H1 (cell line): ENCODE measurements at regions not wholly inside any gene's neighbourhood (a gene's known extent, or its start where the extent isn't known, plus 50 kb on each side); places are given as distances from the start of the nearest gene placed in this dataset.

Experiments used
- RNF2 ChIP-seq: fragments of 200-900, 300-1000 bp; sonication (generic); IDR thresholded peaks from 2 replicates; pipeline ENCODE4 v1.7.1; 2016; ENCODE audit warnings: borderline replicate concordance, low read depth, mild to moderate bottlenecking, antibody characterized with exemption, low read length; ENCODE audit not compliant: poor library complexity, severe bottlenecking; ENCODE audit errors: missing control alignments
- TBP ChIP-seq: IDR thresholded peaks from 2 replicates; pipeline ENCODE4 v1.6.1; 2011; ENCODE audit warnings: low read depth, low read length, improper control_type of control experiment
- TEAD4 ChIP-seq: IDR thresholded peaks from 2 replicates; pipeline ENCODE4 v1.6.1; 2012; ENCODE audit warnings: low read depth, low read length, inconsistent platforms, mixed read lengths

DNA sequence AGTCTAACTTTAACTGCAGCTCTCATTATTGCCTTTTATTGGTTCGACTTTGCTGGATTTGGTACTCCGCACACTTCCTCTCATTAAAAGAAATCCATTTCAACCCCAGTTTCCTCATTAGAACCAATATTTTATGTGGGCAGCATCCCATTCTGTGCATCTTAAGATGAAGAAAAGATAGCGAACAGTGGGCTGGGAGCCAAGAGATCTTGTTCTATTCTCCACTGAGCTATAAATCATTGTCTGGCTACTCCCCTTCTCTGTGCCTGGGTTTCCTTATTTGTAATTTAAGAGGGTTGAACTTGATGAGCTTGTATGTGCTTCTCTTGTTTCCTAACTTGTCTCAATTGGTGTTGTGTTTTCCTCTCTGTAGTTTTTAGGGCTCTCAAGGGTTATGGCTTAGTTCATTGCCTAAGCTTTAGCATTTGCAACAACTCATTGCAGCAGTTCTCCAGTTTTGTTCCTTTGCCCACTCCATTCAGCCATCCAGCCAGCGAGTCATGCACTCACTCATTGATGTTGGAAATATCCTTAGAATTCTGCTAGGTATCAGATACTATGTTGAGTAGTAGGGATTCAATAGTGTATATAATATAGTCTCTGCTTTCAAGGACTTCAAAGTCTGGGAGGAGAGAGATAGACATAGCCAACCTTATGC lies 273.3 kb upstream of the TNC start (continued):
- no peak for TF ChIP-seq TEAD4
- no peak for TF ChIP-seq TBP
- TF ChIP-seq RNF2 = no peak
